ENCODE measurements at regions not wholly inside any gene's neighbourhood (a gene's known extent, or its start where the extent isn't known, plus 50 kb on each side); places are given as distances from the start of the nearest gene placed in this dataset.
"Not testable (repeated sequence)": the region's sequence is repeated elsewhere in the genome, so short reads cannot be mapped to it uniquely, and the experiment has no call there.

- DNase-seq, result not testable (repeated sequence)
These were observed 174.4 kb downstream of the LRRC70 start for GRCh38 chr5:62752998-62753367.

GRCh38 chr5:62752056-62752997 is 173.7 kb downstream of the LRRC70 start:
- DNase-seq, result not testable (repeated sequence)

GRCh38 chr5:62742207-62742606 is 163.6 kb downstream of the LRRC70 start:
- no peak for DNase-seq

- no peak for DNase-seq
These were observed 163.1 kb downstream of the LRRC70 start for GRCh38 chr5:62741761-62742160.

- DNase-seq, result no peak
These were observed 159.1 kb downstream of the LRRC70 start for GRCh38 chr5:62737766-62738165.

- DNase-seq, result no peak
These were observed 154.1 kb downstream of the LRRC70 start for GRCh38 chr5:62732677-62733121.

GRCh38 chr5:62731022-62731421 is 152.4 kb downstream of the LRRC70 start:
- no peak for DNase-seq

GRCh38 chr5:62729675-62730074 is 151.1 kb downstream of the LRRC70 start:
- no peak for DNase-seq

GRCh38 chr5:62727861-62728260 is 149.2 kb downstream of the LRRC70 start:
- DNase-seq, result no peak

GRCh38 chr5:62727184-62727583 is 148.6 kb downstream of the LRRC70 start:
- DNase-seq, result no peak

- no peak for DNase-seq
These were observed 143.7 kb downstream of the LRRC70 start for GRCh38 chr5:62722360-62722759.

GRCh38 chr5:62720031-62720441 is 141.4 kb downstream of the LRRC70 start:
- DNase-seq, result peak; percentile 46

GRCh38 chr5:62719061-62719720 is 140.6 kb downstream of the LRRC70 start:
- DNase-seq, result no peak

GRCh38 chr5:62718324-62718723 is 139.7 kb downstream of the LRRC70 start:
- no peak for DNase-seq

- no peak for DNase-seq
These were observed 138.8 kb downstream of the LRRC70 start for GRCh38 chr5:62717301-62717933.

GRCh38 chr5:62714296-62714695 is 135.7 kb downstream of the LRRC70 start:
- no peak for DNase-seq

- no peak for DNase-seq
These were observed 130.1 kb downstream of the LRRC70 start for GRCh38 chr5:62708481-62709325.

GRCh38 chr5:62707563-62707962 is 128.9 kb downstream of the LRRC70 start:
- DNase-seq, result no peak

- no peak for DNase-seq
These were observed 128.5 kb downstream of the LRRC70 start for GRCh38 chr5:62707131-62707530.

- DNase-seq, result no peak
These were observed 126.4 kb downstream of the LRRC70 start for GRCh38 chr5:62705022-62705421.

GRCh38 chr5:62702126-62702525 is 123.5 kb downstream of the LRRC70 start:
- DNase-seq, result no peak

- DNase-seq, result no peak
These were observed 122.4 kb downstream of the LRRC70 start for GRCh38 chr5:62701036-62701435.

GRCh38 chr5:62698756-62699155 is 120.1 kb downstream of the LRRC70 start:
- DNase-seq, result no peak

Measured in right forelimb (tissue), 1 donor.